Kidney (tissue), 13 donors: ENCODE measurements at regions not wholly inside any gene's neighbourhood (a gene's known extent, or its start where the extent isn't known, plus 50 kb on each side); places are given as distances from the start of the nearest gene placed in this dataset.

Experiments used
- DNase-seq, 5 donors: peaks; one replicate each; pipeline ENCODE4 v3.0.0-alpha.2; 2013 to 2020
- FAIRE-seq: peaks from 2 replicates; lab custom pipeline; 2012; peaks lifted over from hg19 to GRCh38; lab: Jason Lieb, UNC
- H3K27ac ChIP-seq, 2 donors: one replicate each; pipeline ENCODE4 v1.7.0; 2013; ENCODE audit warnings: low read depth in 2 of 2, low read length in 2 of 2, inconsistent platforms in 1 of 2
- H3K27me3 ChIP-seq: one replicate; pipeline ENCODE4 v1.7.1; 2013; ENCODE audit warnings: low read length, inconsistent platforms; ENCODE audit not compliant: control insufficient read depth, insufficient read depth
- H3K36me3 ChIP-seq, 3 donors: one replicate each; pipeline versions ENCODE4 v1.7.0 to v1.7.1; 2013; ENCODE audit warnings: low read length in 3 of 3, control low read depth in 1 of 3, inconsistent platforms in 1 of 3; ENCODE audit not compliant: insufficient read depth in 3 of 3, control insufficient read depth in 2 of 3
- H3K4me1 ChIP-seq, 3 donors: one replicate each; pipeline versions ENCODE4 v1.7.0 to v1.7.1; 2013; ENCODE audit warnings: low read length in 3 of 3, inconsistent platforms in 1 of 3, low read depth in 1 of 3; ENCODE audit not compliant: control insufficient read depth in 2 of 3, insufficient read depth in 2 of 3
- H3K4me3 ChIP-seq, 3 donors: one replicate each; pipeline versions ENCODE4 v1.7.0 to v1.8.1; 2013; ENCODE audit warnings: low read length in 3 of 3, control low read depth in 1 of 3, inconsistent platforms in 1 of 3
- H3K9ac ChIP-seq, 3 donors: one replicate each; pipeline versions ENCODE4 v1.7.0 to v1.7.1; 2013; ENCODE audit warnings: low read length in 3 of 3, control low read depth in 1 of 3, inconsistent platforms in 1 of 3
- H3K9me3 ChIP-seq, 3 donors: one replicate each; pipeline versions ENCODE4 v1.7.0 to v1.7.1; 2013; ENCODE audit warnings: low read length in 3 of 3, control low read depth in 1 of 3, inconsistent platforms in 1 of 3; ENCODE audit not compliant: control insufficient read depth in 2 of 3, insufficient read depth in 1 of 3
- CTCF ChIP-seq: IDR thresholded peaks from 3 replicates; pipeline ENCODE4 v1.5.1; 2012; ENCODE audit warnings: mild to moderate bottlenecking, moderate library complexity, borderline replicate concordance; ENCODE audit not compliant: insufficient read depth; ENCODE audit errors: extremely low read depth
- intact Hi-C: fragments of 100-400 bp; cut with DNase I; formaldehyde crosslinking; loops from one replicate; pipeline ENCODE4 v1.11.1; 2022
- donor health status: control.
- donor health status: control.
- donor health status: control.
- donor health status: control.
- donor health status: control.
- donor health status: DM: yes; HTN: yes; CAD: no.
- donor health status: Normal renal cell carcinoma (clear cell type).

GRCh38 chr2:47298771-47299170, 70.3 kb upstream of the EPCAM start:
- H3K36me3 ChIP-seq = no peaks in the 10 kb centered on the region
- TF ChIP-seq CTCF = no peak
- H3K4me1 ChIP-seq = peaks cover 0 to 2% (median 0%) of the 10 kb centered on the region in 3 donors
- no peak overlapping the region for H3K9ac ChIP-seq
- no peak for DNase-seq
- intact Hi-C loops = no loop called here
- FAIRE-seq = no peak
- no peaks in the 10 kb centered on the region for H3K27me3 ChIP-seq
- no peak overlapping the region for H3K4me3 ChIP-seq
- H3K27ac ChIP-seq = no peak overlapping the region
- H3K9me3 ChIP-seq = no peaks in the 10 kb centered on the region

- peak in 1 of 5 donors; percentile 63 for DNase-seq
- Histone ChIP-seq H3K4me1 (peaks cover 0 to 2% (median 0%) of the 10 kb centered on the region in 3 donors), H3K9ac (no peak overlapping the region), H3K36me3 (no peaks in the 10 kb centered on the region), H3K27me3 (no peaks in the 10 kb centered on the region), H3K9me3 (no peaks in the 10 kb centered on the region), H3K4me3 (no peak overlapping the region), H3K27ac (no peak overlapping the region)
- intact Hi-C loops = no loop called here
- no peak for FAIRE-seq
- no peak for TF ChIP-seq CTCF
These were observed 71.2 kb upstream of the EPCAM start for GRCh38 chr2:47297767-47298425.

- DNase-seq = no peak
- FAIRE-seq = no peak
- no peak overlapping the region for H3K4me3 ChIP-seq
- no peak overlapping the region for H3K9ac ChIP-seq
- no peaks in the 10 kb centered on the region for H3K9me3 ChIP-seq
- no peaks in the 10 kb centered on the region for H3K36me3 ChIP-seq
- H3K4me1 ChIP-seq = peaks cover 0 to 2% (median 0%) of the 10 kb centered on the region in 3 donors
- no peak for TF ChIP-seq CTCF
- no peaks in the 10 kb centered on the region for H3K27me3 ChIP-seq
- no peak overlapping the region for H3K27ac ChIP-seq
- intact Hi-C loops = no loop called here
These were observed 73.0 kb upstream of the EPCAM start for GRCh38 chr2:47295981-47296635.
